Activated CD4-positive, alpha-beta memory T cell treated with anti-CD3 and anti-CD28 coated beads for 36 hours (primary cell): ENCODE measurements at regions not wholly inside any gene's neighbourhood (a gene's known extent, or its start where the extent isn't known, plus 50 kb on each side); places are given as distances from the start of the nearest gene placed in this dataset.

Source experiments
- CTCF ChIA-PET: fragments of 350-600 bp; sonication (Branson Sonifier 250); formaldehyde crosslinking; loops from one replicate; lab custom pipeline; 2021; ENCODE audit warnings: antibody characterized with exemption, inconsistent platforms; lab: Charles Lee
- POLR2A ChIA-PET: fragments of 350-600 bp; sonication (Branson Sonifier 250); formaldehyde crosslinking; loops from one replicate; lab custom pipeline; 2021; ENCODE audit warnings: antibody characterized with exemption; lab: Charles Lee
- DNase-seq: peaks from one replicate; pipeline ENCODE4 v3.0.0-alpha.2; 2020
- H3K27ac Mint-ChIP-seq: one replicate; pipeline ENCODE4 v1.8.0; 2021; ENCODE audit warnings: mixed read lengths
- H3K27me3 Mint-ChIP-seq: one replicate; pipeline ENCODE4 v1.8.0; 2021; ENCODE audit warnings: mixed read lengths
- H3K36me3 Mint-ChIP-seq: one replicate; pipeline ENCODE4 v1.8.0; 2021; ENCODE audit warnings: mixed read lengths
- H3K4me1 Mint-ChIP-seq: one replicate; pipeline ENCODE4 v1.8.0; 2021; ENCODE audit warnings: low read depth, mixed read lengths
- H3K4me3 Mint-ChIP-seq: one replicate; pipeline ENCODE4 v1.8.0; 2021; ENCODE audit warnings: mild to moderate bottlenecking, mixed read lengths
- H3K9me3 Mint-ChIP-seq: one replicate; pipeline ENCODE4 v1.8.0; 2021; ENCODE audit warnings: mixed read lengths
- intact Hi-C: fragments of 100-400 bp; cut with micrococcal nuclease; formaldehyde crosslinking; loops from one replicate; pipeline ENCODE4 v1.15.1; 2023

- no peaks in the 10 kb centered on the region for H3K27me3 Mint-ChIP-seq
- H3K4me1 Mint-ChIP-seq: no peaks in the 10 kb centered on the region
- POLR2A ChIA-PET: no interaction called here
- CTCF ChIA-PET: no interaction called here
- intact Hi-C loops: no loop called here
- H3K36me3 Mint-ChIP-seq: no peaks in the 10 kb centered on the region
- peaks cover 15% of the 10 kb centered on the region for H3K9me3 Mint-ChIP-seq
- no peak for DNase-seq
- no peak overlapping the region for H3K4me3 Mint-ChIP-seq
- no peak overlapping the region for H3K27ac Mint-ChIP-seq
Observed at GRCh38 chr4:133472244-133472643, 323.1 kb downstream of the PCDH10 start.

GRCh38 chr4:133467290-133467947 lies 318.3 kb downstream of the PCDH10 start:
- Mint-ChIP-seq H3K4me1 (no peaks in the 10 kb centered on the region), H3K27ac (no peak overlapping the region), H3K9me3 (peaks cover 15% of the 10 kb centered on the region), H3K4me3 (no peak overlapping the region), H3K36me3 (no peaks in the 10 kb centered on the region), H3K27me3 (no peaks in the 10 kb centered on the region)
- ChIA-PET POLR2A (no interaction called here), CTCF (no interaction called here)
- no peak for DNase-seq
- intact Hi-C loops: no loop called here

- intact Hi-C loops: no loop called here
- Mint-ChIP-seq H3K9me3 (peaks cover 21% of the 10 kb centered on the region), H3K36me3 (no peaks in the 10 kb centered on the region), H3K27me3 (no peaks in the 10 kb centered on the region), H3K4me3 (no peak overlapping the region), H3K27ac (no peak overlapping the region), H3K4me1 (no peaks in the 10 kb centered on the region)
- CTCF ChIA-PET: no interaction called here
- POLR2A ChIA-PET: no interaction called here
- DNase-seq: no peak
Observed at GRCh38 chr4:133465022-133465421, 315.9 kb downstream of the PCDH10 start.

DNA sequence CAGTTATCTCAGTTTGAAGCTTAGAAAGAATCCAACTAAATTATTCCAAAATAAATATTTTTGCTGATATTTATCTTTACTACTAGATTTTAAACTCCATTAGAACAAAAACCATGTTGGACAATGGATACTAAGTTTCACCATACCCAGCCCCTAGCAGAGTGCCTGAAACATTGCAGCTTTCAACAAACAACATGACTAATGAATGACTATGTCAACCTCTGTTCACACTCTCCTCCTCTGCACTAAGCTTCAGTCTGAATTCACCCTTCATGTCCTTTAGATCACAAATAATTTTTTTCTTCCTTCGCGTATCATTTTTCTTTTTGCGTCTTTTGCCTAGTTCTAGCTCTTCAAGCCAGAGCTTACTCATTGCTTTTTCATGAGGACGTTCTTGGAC lies 315.2 kb downstream of the PCDH10 start:
- no peak overlapping the region for H3K4me3 Mint-ChIP-seq
- no peaks in the 10 kb centered on the region for H3K27me3 Mint-ChIP-seq
- no peak overlapping the region for H3K27ac Mint-ChIP-seq
- ChIA-PET POLR2A (no interaction called here), CTCF (no interaction called here)
- DNase-seq: no peak
- no peaks in the 10 kb centered on the region for H3K36me3 Mint-ChIP-seq
- intact Hi-C loops: no loop called here
- no peaks in the 10 kb centered on the region for H3K4me1 Mint-ChIP-seq
- H3K9me3 Mint-ChIP-seq: peaks cover 18% of the 10 kb centered on the region

- H3K4me1 Mint-ChIP-seq: no peaks in the 10 kb centered on the region
- H3K27me3 Mint-ChIP-seq: no peaks in the 10 kb centered on the region
- CTCF ChIA-PET: no interaction called here
- peaks cover 3% of the 10 kb centered on the region for H3K9me3 Mint-ChIP-seq
- H3K4me3 Mint-ChIP-seq: no peak overlapping the region
- DNase-seq: no peak
- intact Hi-C loops: no loop called here
- no peak overlapping the region for H3K27ac Mint-ChIP-seq
- POLR2A ChIA-PET: no interaction called here
- no peaks in the 10 kb centered on the region for H3K36me3 Mint-ChIP-seq
Observed at GRCh38 chr4:133452678-133453077, 303.6 kb downstream of the PCDH10 start.

- Mint-ChIP-seq H3K27ac (no peak overlapping the region), H3K9me3 (peaks cover 4% of the 10 kb centered on the region), H3K4me3 (no peak overlapping the region), H3K36me3 (no peaks in the 10 kb centered on the region), H3K4me1 (no peaks in the 10 kb centered on the region), H3K27me3 (no peaks in the 10 kb centered on the region)
- intact Hi-C loops: no loop called here
- ChIA-PET POLR2A (no interaction called here), CTCF (no interaction called here)
- DNase-seq: no peak
Observed at GRCh38 chr4:133450813-133451212, 301.7 kb downstream of the PCDH10 start.

GRCh38 chr4:133440404-133440803 lies 291.3 kb downstream of the PCDH10 start:
- peaks cover 5% of the 10 kb centered on the region for H3K9me3 Mint-ChIP-seq
- H3K4me3 Mint-ChIP-seq: no peak overlapping the region
- CTCF ChIA-PET: no interaction called here
- H3K4me1 Mint-ChIP-seq: no peaks in the 10 kb centered on the region
- intact Hi-C loops: no loop called here
- no peaks in the 10 kb centered on the region for H3K36me3 Mint-ChIP-seq
- no peaks in the 10 kb centered on the region for H3K27me3 Mint-ChIP-seq
- POLR2A ChIA-PET: no interaction called here
- no peak overlapping the region for H3K27ac Mint-ChIP-seq
- no peak for DNase-seq

DNA sequence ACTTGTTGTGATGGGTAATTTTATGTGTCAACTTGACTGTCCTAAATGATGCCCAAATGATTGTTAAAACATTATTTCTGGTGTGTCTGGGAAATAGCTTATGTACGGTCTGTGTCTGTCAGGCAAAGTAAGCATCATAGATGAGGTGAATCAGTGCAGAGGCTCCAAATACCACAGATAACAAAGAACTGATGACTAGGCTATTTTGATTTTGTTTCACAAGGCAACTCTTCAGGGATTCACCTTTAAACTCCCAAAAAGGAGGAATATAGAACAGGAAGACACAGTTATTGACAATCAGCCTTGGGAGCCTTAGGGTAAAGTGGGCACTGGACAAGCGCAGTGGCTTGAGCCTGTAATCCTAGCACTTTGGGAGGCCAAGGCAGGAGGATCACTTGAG lies 290.7 kb downstream of the PCDH10 start:
- H3K9me3 Mint-ChIP-seq: peaks cover 5% of the 10 kb centered on the region
- ChIA-PET CTCF (no interaction called here), POLR2A (no interaction called here)
- H3K36me3 Mint-ChIP-seq: no peaks in the 10 kb centered on the region
- no peak for DNase-seq
- H3K4me3 Mint-ChIP-seq: no peak overlapping the region
- intact Hi-C loops: no loop called here
- H3K4me1 Mint-ChIP-seq: no peaks in the 10 kb centered on the region
- H3K27me3 Mint-ChIP-seq: no peaks in the 10 kb centered on the region
- no peak overlapping the region for H3K27ac Mint-ChIP-seq

GRCh38 chr4:133424605-133425004 lies 275.5 kb downstream of the PCDH10 start:
- Mint-ChIP-seq H3K4me1 (no peaks in the 10 kb centered on the region), H3K4me3 (no peak overlapping the region), H3K27me3 (no peaks in the 10 kb centered on the region), H3K9me3 (peaks cover 6% of the 10 kb centered on the region), H3K27ac (no peak overlapping the region), H3K36me3 (no peaks in the 10 kb centered on the region)
- CTCF ChIA-PET: no interaction called here
- intact Hi-C loops: no loop called here
- DNase-seq: no peak
- POLR2A ChIA-PET: no interaction called here

- H3K9me3 Mint-ChIP-seq: peaks cover 17% of the 10 kb centered on the region
- no peaks in the 10 kb centered on the region for H3K27me3 Mint-ChIP-seq
- no peak overlapping the region for H3K27ac Mint-ChIP-seq
- POLR2A ChIA-PET: interaction anchor here (0.6 kb wide), 1 partner anchor 202 kb away, joined by 3 read pairs; no protein-coding TSS in a partner anchor
- no peaks in the 10 kb centered on the region for H3K4me1 Mint-ChIP-seq
- no peak for DNase-seq
- CTCF ChIA-PET: no interaction called here
- intact Hi-C loops: no loop called here
- no peaks in the 10 kb centered on the region for H3K36me3 Mint-ChIP-seq
- no peak overlapping the region for H3K4me3 Mint-ChIP-seq
Observed at GRCh38 chr4:133403913-133404312, 254.8 kb downstream of the PCDH10 start.

GRCh38 chr4:133402616-133403015 lies 253.5 kb downstream of the PCDH10 start:
- Mint-ChIP-seq H3K27me3 (no peaks in the 10 kb centered on the region), H3K36me3 (no peaks in the 10 kb centered on the region), H3K4me1 (no peaks in the 10 kb centered on the region), H3K27ac (no peak overlapping the region), H3K4me3 (no peak overlapping the region), H3K9me3 (peaks cover 17% of the 10 kb centered on the region)
- DNase-seq: no peak
- intact Hi-C loops: no loop called here
- CTCF ChIA-PET: no interaction called here
- POLR2A ChIA-PET: no interaction called here

- H3K27me3 Mint-ChIP-seq: no peaks in the 10 kb centered on the region
- intact Hi-C loops: no loop called here
- no peak overlapping the region for H3K27ac Mint-ChIP-seq
- H3K4me3 Mint-ChIP-seq: no peak overlapping the region
- POLR2A ChIA-PET: no interaction called here
- H3K4me1 Mint-ChIP-seq: no peaks in the 10 kb centered on the region
- H3K9me3 Mint-ChIP-seq: peaks cover 4% of the 10 kb centered on the region
- CTCF ChIA-PET: interaction anchor here (0.5 to 1.0 kb wide), 2 partner anchors 8 to 103 kb away, joined by 3 read pairs; no protein-coding TSS in a partner anchor
- no peak for DNase-seq
- no peaks in the 10 kb centered on the region for H3K36me3 Mint-ChIP-seq
Observed at GRCh38 chr4:133394971-133395627, 246.0 kb downstream of the PCDH10 start.
